ENCODE measurements at regions not wholly inside any gene's neighbourhood (a gene's known extent, or its start where the extent isn't known, plus 50 kb on each side); places are given as distances from the start of the nearest gene placed in this dataset.
A peak's percentile ranks its signal among the peaks of the same experiment; 100 is the strongest.
"Not testable (repeated sequence)": the region's sequence is repeated elsewhere in the genome, so short reads cannot be mapped to it uniquely, and the experiment has no call there.

DNA sequence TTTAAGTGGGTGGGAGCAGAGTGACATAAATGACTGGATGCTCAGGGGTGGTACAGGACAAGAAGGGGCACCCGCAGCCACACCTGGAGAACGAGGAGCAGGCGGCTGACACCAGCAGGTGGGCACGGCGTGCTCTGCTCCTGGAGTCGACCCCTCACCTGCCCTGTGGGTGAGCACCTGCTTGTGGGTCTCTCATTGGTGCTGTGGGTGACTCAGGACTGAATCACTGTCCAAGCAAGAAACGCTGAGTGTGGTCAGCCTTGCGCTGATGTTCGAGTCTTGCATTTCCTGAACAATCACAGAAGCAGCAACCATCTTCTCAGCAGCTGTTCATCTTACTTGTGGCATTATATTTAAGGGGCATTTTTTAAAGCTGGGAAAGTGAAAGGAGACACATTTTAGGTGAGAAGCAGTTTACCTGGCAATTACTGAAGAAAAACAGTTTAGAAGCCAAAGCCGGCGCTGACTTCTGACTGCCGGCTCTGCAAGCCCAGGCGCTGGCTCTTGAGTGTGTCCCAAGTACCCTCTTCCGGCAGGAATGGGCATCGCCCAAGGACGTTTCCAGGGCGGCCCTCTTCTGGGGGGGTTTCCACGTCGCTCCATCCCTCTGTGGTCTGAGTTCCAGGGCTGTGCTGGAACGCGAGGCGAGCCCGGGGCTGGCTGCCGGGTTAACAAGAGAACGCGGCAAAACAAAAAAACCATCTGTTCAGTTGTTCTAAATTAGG lies 145.2 kb upstream of the PFKP start:
- DNase-seq (ENCODE audit: low read depth), result peak; percentile 55

- no peak for DNase-seq (ENCODE audit: low read depth)
These were observed 146.7 kb upstream of the PFKP start for GRCh38 chr10:2920637-2921036.

DNA sequence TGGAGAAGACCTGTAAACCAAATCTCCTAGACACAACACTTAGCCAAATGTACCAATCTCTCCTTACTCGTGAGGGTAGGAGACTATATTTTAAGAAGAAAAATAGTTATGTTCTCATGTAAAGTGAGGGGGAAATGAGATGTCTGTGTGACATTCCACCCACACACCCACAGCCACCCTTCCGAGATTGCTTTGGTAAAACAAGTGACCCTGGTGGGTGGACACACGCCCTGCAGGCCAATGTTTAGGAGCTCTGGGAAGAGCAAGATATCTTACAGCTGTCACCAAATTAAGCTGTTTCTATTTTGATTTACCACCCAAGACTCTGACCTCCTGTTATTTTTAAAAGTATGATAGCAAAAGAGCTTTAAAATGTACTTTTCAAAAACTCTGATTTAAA lies 147.2 kb upstream of the PFKP start:
- DNase-seq (ENCODE audit: low read depth), result no peak

DNA sequence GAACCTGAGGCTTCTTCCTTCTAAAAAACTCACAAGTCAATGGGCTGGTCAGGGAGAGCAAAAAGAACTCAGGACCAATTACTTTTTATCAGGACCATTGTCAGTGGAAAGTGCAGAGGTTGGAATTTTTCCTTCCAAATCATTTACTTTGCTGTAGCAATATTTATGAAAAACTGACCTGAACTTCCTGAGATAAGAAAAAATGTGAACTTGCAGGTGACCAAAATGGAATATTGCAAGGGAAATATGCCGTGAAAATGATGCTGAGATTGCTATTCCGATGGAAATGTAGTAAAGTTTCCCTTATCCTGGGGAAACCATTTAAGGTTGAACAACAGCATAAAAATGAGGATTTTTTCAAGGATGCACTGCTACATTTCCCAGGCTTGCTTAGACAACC lies 148.3 kb upstream of the PFKP start:
- no peak for DNase-seq (ENCODE audit: low read depth)

DNA sequence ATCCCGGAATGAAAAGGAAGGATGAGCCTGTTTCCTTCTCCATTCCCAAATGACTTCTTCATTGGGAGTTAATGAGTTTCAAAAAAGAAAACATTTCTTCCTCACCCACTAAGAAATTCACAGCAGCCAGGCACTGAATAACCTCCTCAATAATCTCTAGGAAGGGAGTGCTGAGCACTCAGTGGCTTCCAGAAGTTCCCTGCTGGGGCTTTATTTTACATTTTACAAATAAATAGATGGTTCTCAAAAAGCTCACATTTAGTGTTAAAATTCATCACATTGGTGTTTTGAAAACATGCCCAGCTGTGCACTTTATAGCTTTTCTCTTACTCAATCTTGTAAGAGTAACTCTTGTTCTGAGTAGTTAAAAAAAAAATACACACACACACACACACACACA lies 148.9 kb upstream of the PFKP start:
- DNase-seq (ENCODE audit: low read depth), result no peak

- no peak for DNase-seq (ENCODE audit: low read depth)
These were observed 149.4 kb upstream of the PFKP start for GRCh38 chr10:2917926-2918325.

DNA sequence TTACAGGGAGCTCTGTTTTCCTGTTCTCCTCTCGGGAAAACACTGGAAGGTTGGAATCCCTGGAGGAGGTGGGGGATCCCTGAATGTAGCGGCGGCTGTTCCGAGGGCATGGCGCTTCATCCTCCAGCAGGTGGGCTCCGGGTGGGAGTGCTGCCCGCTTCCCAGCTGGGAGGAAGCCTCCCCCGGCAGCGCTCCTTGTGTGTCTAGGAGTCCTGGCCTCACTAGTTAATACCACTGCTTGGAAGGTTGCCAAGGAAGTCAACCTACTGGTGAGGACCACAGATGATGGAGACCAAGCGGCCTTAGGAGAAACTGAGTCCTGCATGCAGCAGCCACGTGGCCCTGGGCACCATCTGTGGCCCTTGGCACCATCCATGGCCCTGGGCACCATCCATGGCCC lies 151.9 kb upstream of the PFKP start:
- DNase-seq (ENCODE audit: low read depth), result no peak

GRCh38 chr10:2914741-2915140 lies 152.6 kb upstream of the PFKP start:
- DNase-seq (ENCODE audit: low read depth), result no peak

DNA sequence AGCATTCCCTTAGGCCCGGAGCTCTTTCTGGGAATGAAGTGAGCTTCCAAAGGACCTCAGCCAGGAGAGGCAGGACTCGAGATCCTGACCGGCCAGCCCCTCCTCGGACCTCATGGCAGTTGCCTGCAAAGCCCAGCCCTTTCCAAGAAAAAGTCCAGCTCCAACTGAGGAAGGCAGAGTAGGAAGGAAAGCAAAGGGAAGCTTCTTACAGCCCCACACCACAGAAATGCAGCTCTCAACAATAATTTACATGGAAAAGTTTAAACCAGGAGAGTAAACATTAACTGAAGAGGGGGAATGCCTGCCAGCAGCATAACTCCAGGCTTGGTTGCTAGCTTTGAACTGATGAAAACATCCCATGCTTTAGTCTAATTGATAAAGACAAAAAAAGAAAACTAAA lies 153.9 kb upstream of the PFKP start:
- no peak for DNase-seq (ENCODE audit: low read depth)

- no peak for DNase-seq (ENCODE audit: low read depth)
These were observed 156.7 kb upstream of the PFKP start for GRCh38 chr10:2910656-2911055.

GRCh38 chr10:2909921-2910320 lies 157.4 kb upstream of the PFKP start:
- DNase-seq (ENCODE audit: low read depth), result no peak

GRCh38 chr10:2908851-2909630 lies 158.3 kb upstream of the PFKP start:
- DNase-seq (ENCODE audit: low read depth), result no peak

DNA sequence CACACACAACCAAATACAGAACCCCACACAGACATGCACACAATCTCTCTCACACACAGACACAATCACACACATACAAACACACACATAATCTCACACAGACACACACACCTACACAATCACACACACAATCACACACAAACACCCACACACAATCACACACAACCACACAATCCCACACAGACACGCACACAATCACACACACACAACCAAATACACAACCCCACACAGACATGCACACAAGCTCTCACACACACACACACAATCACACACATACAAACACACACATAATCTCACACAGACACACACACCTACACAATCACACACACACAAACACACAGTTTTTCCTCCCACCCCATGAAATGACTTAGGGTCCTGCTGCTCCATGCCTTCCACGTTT lies 160.4 kb upstream of the PFKP start:
- no peak for DNase-seq (ENCODE audit: low read depth)

- DNase-seq (ENCODE audit: low read depth), result no peak
These were observed 161.5 kb upstream of the PFKP start for GRCh38 chr10:2905851-2906250.

GRCh38 chr10:2900530-2900929 lies 166.8 kb upstream of the PFKP start:
- no peak for DNase-seq (ENCODE audit: low read depth)

DNA sequence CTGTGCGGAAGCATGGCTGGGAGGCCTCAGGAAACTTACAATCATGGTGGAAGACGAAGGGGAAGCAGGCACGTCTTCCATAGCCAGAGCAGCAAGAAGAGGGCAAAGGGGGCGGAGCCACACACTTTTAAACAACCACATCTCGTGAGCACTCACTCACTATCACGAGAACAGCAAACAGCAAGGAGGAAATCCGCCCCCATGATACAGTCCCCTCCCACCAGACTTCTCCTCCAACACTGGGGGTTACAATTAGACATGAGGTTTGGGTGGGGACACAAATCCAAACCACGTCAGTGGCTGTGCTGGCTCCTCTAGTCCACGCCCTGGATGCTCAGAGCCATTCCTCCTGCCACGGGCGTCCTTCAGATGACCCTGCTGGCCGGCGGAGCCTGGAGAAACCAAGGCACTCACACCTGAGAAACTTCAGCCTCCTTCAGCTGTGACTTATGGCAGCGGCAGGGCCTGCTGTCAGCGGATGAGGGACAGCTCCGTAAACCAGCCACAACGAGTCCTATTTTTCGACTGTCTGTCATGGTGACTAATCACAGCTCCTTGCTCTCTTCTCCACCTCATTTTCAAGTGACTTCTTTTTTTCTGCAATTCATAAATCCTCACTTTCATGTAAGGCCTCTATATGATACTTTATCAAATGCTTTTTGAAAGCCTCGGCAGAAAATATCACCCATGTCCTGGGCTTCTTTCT lies 167.9 kb upstream of the PFKP start:
- DNase-seq (ENCODE audit: low read depth), result no peak

GRCh38 chr10:2898509-2898860 lies 168.9 kb upstream of the PFKP start:
- DNase-seq (ENCODE audit: low read depth), result no peak

GRCh38 chr10:2897619-2898508 lies 169.5 kb upstream of the PFKP start:
- DNase-seq (ENCODE audit: low read depth), result no peak

GRCh38 chr10:2896334-2896733 lies 171.0 kb upstream of the PFKP start:
- DNase-seq (ENCODE audit: low read depth), result not testable (repeated sequence)

DNA sequence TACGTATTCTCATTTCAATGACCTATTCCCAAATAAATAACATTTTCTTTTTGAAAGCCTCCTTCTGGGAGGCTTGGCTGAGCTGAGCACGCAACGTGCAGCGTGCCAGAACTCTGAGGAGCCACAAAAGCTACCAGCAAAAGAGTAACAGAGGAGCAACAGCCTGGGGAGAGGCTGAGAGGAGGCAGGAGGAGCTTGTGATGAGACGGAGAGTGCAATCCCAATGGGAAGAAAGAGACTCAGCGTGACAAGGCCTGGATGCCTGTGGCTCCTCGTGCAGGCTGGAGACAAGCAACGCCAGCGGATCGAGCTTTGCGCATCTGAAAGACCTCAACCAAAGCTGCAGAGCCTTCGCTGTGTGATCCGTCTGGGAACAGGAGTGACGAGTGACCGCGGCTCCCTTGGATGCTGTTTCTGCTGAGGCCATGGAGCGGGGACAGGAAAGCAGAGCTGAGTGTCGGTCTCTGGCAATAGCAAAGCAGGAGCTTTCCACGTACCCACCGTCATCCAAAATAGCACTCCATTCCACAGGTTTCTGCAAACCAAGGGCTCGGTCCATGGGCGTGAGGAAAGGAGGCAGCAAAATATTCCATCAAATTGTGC lies 171.7 kb upstream of the PFKP start:
- no peak for DNase-seq (ENCODE audit: low read depth)

DNA sequence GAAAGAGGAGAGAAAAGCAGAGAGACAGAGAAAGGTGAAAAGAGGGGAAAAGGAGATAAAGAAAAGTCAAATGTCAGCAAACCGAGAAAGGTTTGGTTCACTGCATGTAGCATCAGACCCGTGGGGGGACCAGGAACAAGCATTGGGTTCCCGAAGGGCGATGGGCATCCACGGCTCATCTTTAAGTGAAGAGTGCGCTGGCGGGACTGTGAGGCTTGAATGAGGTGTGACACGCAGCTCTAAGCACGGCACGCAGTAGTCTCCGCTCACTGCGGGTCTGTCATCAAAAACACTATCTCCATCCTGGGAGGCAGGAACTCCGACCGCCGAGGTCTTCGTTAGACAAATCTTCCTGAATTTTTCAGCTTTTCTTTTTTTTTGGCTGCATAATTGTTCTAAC lies 173.4 kb upstream of the PFKP start:
- DNase-seq (ENCODE audit: low read depth), result no peak

All from RPMI7951 (cell line).